ENCODE measurements at regions not wholly inside any gene's neighbourhood (a gene's known extent, or its start where the extent isn't known, plus 50 kb on each side); places are given as distances from the start of the nearest gene placed in this dataset.

DNA sequence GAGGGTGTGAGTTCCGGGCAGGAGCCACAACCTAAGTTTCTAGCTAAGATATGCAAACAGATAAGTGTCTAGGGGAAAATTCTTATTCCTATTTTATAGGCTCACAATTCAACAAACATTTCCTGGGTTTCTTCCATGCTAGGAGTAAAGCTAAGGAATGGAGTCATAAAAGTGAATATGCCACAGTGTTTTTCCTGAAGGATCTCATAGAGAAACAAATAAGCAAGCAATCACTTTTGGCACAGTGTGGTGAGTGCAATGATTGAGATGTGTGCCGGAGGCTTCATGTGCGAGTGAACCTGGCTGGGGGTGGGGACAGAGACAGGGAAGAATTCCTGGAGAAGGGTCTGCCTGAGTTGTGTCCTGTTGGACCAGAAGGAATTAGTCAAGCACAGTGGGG, 147.4 kb downstream of the TENT5C start (continued):
- TF ChIP-seq, protein P1, sequence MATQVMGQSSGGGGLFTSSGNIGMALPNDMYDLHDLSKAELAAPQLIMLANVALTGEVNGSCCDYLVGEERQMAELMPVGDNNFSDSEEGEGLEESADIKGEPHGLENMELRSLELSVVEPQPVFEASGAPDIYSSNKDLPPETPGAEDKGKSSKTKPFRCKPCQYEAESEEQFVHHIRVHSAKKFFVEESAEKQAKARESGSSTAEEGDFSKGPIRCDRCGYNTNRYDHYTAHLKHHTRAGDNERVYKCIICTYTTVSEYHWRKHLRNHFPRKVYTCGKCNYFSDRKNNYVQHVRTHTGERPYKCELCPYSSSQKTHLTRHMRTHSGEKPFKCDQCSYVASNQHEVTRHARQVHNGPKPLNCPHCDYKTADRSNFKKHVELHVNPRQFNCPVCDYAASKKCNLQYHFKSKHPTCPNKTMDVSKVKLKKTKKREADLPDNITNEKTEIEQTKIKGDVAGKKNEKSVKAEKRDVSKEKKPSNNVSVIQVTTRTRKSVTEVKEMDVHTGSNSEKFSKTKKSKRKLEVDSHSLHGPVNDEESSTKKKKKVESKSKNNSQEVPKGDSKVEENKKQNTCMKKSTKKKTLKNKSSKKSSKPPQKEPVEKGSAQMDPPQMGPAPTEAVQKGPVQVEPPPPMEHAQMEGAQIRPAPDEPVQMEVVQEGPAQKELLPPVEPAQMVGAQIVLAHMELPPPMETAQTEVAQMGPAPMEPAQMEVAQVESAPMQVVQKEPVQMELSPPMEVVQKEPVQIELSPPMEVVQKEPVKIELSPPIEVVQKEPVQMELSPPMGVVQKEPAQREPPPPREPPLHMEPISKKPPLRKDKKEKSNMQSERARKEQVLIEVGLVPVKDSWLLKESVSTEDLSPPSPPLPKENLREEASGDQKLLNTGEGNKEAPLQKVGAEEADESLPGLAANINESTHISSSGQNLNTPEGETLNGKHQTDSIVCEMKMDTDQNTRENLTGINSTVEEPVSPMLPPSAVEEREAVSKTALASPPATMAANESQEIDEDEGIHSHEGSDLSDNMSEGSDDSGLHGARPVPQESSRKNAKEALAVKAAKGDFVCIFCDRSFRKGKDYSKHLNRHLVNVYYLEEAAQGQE (IDR thresholded peaks at IDR 0.05; ENCODE audit: unreplicated experiment) = no peak

DNA sequence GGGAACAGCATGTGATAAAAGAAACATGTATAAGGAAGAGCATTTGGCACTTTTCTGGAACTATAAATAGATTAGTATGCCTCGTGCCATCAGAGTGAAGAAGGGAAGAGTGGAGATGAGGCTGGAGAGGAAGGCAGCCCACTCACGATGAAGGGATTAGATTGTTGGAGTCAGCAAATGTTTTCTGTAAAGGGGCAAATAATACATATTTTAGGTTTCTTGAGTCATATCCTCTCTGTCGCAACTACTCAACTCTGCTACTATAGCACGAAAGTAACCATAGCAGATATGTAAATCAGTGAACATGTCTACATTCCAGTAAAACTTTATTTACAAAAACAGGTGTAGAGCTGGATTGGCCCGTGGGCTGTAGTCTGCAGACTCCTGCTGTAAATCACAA, 147.8 kb downstream of the TENT5C start:
- ATAC-seq (no peak), DNase-seq (ENCODE audit: low spot score) (no peak)
- Histone ChIP-seq H3F3A (replicated peaks; ENCODE audit: low read depth) (no peaks in the 10 kb centered on the region), H3K27me3 (ENCODE audit: insufficient read depth) (no peaks in the 10 kb centered on the region), H3K27ac (ENCODE audit: low read depth) (no peak overlapping the region), H3K4me1 (ENCODE audit: insufficient read depth) (0 out of 2 replicates have a peak, but pooled peaks cover 10% of the 10 kb centered on the region), H3K4me3 (no peak overlapping the region), H3K4me2 (no peak overlapping the region), H2AFZ (0 out of 2 replicates have a peak overlapping the region, but pooled peaks have one; percentile 2), H3K36me3 (ENCODE audit: insufficient read depth) (no peaks in the 10 kb centered on the region), H3K79me2 (replicated peaks; ENCODE audit: insufficient read depth) (no peaks in the 10 kb centered on the region), H4K20me1 (replicated peaks; ENCODE audit: insufficient read depth) (no peaks in the 10 kb centered on the region), H3K9me2 (ENCODE audit: insufficient read depth) (no peaks in the 10 kb centered on the region; the same call in 1 of the 2 replicates)
- Mint-ChIP-seq H3K4me3 (no peak overlapping the region), H3K27me3 (ENCODE audit: insufficient read depth, low read depth, poor library complexity) (peaks cover 10% of the 10 kb centered on the region), H3K4me1 (peaks cover 20% of the 10 kb centered on the region), H3K36me3 (ENCODE audit: low read depth) (no peaks in the 10 kb centered on the region), H3K9me3 (no peaks in the 10 kb centered on the region), H3K27ac (no peak overlapping the region)
- TF ChIP-seq, protein P2, sequence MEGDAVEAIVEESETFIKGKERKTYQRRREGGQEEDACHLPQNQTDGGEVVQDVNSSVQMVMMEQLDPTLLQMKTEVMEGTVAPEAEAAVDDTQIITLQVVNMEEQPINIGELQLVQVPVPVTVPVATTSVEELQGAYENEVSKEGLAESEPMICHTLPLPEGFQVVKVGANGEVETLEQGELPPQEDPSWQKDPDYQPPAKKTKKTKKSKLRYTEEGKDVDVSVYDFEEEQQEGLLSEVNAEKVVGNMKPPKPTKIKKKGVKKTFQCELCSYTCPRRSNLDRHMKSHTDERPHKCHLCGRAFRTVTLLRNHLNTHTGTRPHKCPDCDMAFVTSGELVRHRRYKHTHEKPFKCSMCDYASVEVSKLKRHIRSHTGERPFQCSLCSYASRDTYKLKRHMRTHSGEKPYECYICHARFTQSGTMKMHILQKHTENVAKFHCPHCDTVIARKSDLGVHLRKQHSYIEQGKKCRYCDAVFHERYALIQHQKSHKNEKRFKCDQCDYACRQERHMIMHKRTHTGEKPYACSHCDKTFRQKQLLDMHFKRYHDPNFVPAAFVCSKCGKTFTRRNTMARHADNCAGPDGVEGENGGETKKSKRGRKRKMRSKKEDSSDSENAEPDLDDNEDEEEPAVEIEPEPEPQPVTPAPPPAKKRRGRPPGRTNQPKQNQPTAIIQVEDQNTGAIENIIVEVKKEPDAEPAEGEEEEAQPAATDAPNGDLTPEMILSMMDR (conservative IDR thresholded peaks at IDR 0.05; ENCODE audit: low read depth in 2 of 2) = no peak
- no peak for TF ChIP-seq ZNF331 (CRISPR knock-in tag; IDR thresholded peaks at IDR 0.05; ENCODE audit: low read depth)
- TF ChIP-seq, protein P3, sequence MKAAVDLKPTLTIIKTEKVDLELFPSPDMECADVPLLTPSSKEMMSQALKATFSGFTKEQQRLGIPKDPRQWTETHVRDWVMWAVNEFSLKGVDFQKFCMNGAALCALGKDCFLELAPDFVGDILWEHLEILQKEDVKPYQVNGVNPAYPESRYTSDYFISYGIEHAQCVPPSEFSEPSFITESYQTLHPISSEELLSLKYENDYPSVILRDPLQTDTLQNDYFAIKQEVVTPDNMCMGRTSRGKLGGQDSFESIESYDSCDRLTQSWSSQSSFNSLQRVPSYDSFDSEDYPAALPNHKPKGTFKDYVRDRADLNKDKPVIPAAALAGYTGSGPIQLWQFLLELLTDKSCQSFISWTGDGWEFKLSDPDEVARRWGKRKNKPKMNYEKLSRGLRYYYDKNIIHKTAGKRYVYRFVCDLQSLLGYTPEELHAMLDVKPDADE (IDR thresholded peaks at IDR 0.05) = no peak
- no peak for TF ChIP-seq EZH2phosphoT487 (IDR thresholded peaks at IDR 0.05; ENCODE audit: unreplicated experiment)
- TF ChIP-seq, protein P4, sequence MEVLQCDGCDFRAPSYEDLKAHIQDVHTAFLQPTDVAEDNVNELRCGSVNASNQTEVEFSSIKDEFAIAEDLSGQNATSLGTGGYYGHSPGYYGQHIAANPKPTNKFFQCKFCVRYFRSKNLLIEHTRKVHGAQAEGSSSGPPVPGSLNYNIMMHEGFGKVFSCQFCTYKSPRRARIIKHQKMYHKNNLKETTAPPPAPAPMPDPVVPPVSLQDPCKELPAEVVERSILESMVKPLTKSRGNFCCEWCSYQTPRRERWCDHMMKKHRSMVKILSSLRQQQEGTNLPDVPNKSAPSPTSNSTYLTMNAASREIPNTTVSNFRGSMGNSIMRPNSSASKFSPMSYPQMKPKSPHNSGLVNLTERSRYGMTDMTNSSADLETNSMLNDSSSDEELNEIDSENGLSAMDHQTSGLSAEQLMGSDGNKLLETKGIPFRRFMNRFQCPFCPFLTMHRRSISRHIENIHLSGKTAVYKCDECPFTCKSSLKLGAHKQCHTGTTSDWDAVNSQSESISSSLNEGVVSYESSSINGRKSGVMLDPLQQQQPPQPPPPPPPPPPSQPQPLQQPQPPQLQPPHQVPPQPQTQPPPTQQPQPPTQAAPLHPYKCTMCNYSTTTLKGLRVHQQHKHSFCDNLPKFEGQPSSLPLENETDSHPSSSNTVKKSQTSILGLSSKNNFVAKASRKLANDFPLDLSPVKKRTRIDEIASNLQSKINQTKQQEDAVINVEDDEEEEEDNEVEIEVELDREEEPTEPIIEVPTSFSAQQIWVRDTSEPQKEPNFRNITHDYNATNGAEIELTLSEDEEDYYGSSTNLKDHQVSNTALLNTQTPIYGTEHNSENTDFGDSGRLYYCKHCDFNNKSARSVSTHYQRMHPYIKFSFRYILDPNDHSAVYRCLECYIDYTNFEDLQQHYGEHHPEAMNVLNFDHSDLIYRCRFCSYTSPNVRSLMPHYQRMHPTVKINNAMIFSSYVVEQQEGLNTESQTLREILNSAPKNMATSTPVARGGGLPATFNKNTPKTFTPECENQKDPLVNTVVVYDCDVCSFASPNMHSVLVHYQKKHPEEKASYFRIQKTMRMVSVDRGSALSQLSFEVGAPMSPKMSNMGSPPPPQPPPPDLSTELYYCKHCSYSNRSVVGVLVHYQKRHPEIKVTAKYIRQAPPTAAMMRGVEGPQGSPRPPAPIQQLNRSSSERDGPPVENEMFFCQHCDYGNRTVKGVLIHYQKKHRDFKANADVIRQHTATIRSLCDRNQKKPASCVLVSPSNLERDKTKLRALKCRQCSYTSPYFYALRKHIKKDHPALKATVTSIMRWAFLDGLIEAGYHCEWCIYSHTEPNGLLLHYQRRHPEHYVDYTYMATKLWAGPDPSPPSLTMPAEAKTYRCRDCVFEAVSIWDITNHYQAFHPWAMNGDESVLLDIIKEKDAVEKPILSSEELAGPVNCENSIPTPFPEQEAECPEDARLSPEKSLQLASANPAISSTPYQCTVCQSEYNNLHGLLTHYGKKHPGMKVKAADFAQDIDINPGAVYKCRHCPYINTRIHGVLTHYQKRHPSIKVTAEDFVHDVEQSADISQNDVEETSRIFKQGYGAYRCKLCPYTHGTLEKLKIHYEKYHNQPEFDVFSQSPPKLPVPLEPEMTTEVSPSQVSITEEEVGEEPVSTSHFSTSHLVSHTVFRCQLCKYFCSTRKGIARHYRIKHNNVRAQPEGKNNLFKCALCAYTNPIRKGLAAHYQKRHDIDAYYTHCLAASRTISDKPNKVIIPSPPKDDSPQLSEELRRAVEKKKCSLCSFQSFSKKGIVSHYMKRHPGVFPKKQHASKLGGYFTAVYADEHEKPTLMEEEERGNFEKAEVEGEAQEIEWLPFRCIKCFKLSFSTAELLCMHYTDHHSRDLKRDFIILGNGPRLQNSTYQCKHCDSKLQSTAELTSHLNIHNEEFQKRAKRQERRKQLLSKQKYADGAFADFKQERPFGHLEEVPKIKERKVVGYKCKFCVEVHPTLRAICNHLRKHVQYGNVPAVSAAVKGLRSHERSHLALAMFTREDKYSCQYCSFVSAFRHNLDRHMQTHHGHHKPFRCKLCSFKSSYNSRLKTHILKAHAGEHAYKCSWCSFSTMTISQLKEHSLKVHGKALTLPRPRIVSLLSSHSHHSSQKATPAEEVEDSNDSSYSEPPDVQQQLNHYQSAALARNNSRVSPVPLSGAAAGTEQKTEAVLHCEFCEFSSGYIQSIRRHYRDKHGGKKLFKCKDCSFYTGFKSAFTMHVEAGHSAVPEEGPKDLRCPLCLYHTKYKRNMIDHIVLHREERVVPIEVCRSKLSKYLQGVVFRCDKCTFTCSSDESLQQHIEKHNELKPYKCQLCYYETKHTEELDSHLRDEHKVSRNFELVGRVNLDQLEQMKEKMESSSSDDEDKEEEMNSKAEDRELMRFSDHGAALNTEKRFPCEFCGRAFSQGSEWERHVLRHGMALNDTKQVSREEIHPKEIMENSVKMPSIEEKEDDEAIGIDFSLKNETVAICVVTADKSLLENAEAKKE (CRISPR knock-in tag; IDR thresholded peaks at IDR 0.05) = no peak
- TF ChIP-seq EZH2 (IDR thresholded peaks at IDR 0.05; ENCODE audit: low read depth, unreplicated experiment) = no peak
- TF ChIP-seq POLR2AphosphoS5 (IDR thresholded peaks at IDR 0.05; ENCODE audit: low read depth) = no peak
- TF ChIP-seq, protein P1 (IDR thresholded peaks at IDR 0.05; ENCODE audit: unreplicated experiment) = no peak

All from GM23338 (cell line).